NCI-H2081 (cell line): ENCODE measurements at regions not wholly inside any gene's neighbourhood (a gene's known extent, or its start where the extent isn't known, plus 50 kb on each side); places are given as distances from the start of the nearest gene placed in this dataset.
"Not testable (repeated sequence)": the region's sequence is repeated elsewhere in the genome, so short reads cannot be mapped to it uniquely, and the experiment has no call there.

Source experiments
- DNase-seq, 2 experiments: peaks; one replicate each; lab custom pipeline; 2025; lab: John Stamatoyannopoulos, UW

DNA sequence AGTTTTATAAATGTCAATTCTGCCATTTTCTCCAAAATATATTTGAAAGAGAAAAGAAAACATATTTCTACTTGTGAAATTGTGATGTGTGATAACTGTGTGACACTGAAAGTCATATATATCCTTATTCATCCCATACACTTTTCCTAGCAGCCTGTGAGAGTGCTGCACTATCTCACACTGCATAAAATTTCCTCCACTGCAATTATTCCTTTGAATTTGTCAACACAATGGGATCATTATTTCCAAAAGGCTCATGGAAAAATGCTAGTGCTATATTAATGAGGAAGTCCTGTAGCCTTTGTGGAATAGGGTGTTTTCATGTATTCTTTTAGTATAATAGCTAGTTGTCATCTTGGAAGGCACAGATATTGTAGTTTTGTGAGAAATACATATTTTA is 504.1 kb downstream of the RPL10L start:
- DNase-seq, result no peak

- no peak for DNase-seq
Measured at GRCh38 chr14:46147024-46147423, 504.6 kb downstream of the RPL10L start.

- no peak for DNase-seq
Measured at GRCh38 chr14:46140445-46140844, 511.1 kb downstream of the RPL10L start.

DNA sequence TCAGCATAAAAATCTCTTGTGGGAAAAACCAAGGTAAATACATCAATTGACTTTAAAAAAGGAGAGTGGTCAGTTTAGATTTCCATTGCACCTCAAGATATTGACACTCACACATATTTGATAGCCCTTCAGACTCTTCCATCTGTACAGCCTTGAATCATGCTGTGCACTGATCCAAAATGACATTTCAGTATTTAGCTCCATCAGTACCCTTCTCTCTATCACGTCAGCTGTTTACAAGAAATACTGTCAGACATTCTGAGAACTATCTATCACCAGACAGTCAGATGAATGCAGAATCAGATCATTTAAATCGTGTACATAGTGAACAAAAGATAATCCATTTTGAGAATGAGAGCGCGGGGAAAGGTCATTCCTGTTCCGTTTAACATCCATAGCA is 511.9 kb downstream of the RPL10L start:
- no peak for DNase-seq

- no peak for DNase-seq
Measured at GRCh38 chr14:46137786-46138185, 513.8 kb downstream of the RPL10L start.

GRCh38 chr14:46136456-46136855 is 515.1 kb downstream of the RPL10L start:
- DNase-seq, result no peak

DNA sequence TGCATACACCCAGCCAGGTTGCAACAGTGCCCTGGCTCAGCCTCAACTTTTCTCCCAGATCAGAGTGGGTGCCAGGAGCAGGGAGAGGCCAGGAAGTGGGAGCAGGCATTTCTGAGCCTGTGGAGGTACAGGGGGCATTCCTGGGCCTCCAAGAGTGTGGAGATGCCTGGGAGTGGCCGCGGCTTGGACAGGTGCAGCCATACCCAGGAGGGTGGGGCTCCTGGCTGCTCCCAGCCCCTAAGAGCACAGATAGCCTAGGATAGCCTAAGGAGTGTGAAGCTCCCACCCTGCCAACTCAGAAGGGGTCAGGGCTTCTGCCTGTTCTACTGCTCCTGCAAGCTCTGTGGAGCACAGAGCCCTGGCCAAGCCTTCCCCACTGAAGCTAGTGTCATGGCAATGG is 543.4 kb downstream of the RPL10L start:
- DNase-seq, result no peak

DNA sequence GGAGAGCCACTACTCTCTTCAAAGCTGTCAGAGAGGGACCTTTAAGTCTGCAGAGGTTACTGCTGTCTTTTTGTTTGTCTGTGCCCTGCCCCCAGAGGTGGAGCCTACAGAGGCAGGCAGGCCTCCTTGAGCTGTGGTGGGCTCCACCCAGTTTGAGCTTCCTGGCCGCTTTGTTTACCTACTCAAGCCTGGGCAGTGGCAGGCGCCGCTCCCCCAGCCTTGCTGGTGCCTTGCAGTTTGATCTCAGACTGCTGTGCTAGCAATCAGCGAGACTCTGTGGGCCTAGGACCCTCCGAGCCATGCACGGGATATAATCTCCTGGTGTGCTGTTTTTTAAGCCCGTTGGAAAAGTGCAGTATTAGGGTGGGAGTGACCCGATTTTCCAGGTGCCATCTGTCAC is 550.7 kb downstream of the RPL10L start:
- not testable (repeated sequence) for DNase-seq

- DNase-seq, result no peak
Measured at GRCh38 chr14:46091819-46092218, 559.8 kb downstream of the RPL10L start.

- no peak for DNase-seq
Measured at GRCh38 chr14:46087604-46088003, 564.0 kb downstream of the RPL10L start.

GRCh38 chr14:46074061-46074460 is 577.5 kb downstream of the RPL10L start:
- DNase-seq, result no peak

DNA sequence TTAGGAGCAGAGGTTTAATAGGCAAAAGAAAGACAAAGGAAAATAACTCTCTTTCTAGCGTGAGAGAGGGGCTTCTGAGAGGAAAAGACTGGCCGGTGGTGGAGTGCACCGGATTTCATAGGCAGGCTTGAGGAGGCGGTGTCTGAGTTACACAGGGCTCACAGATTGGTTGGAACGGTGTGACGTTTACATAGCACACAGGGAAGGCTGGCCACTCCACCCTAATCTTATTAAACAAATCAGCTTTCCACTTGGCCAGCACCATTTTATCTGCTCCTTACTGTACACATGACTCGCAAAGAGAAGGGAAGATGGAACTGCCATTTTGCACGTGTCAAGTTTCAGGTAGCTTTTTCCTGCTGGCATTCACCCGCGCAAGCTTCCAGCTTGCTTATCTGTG is 587.7 kb downstream of the RPL10L start:
- peak in 1 of 2 experiments; percentile 0 for DNase-seq

- no peak for DNase-seq
Measured at GRCh38 chr14:46058964-46059563, 592.5 kb downstream of the RPL10L start.

DNA sequence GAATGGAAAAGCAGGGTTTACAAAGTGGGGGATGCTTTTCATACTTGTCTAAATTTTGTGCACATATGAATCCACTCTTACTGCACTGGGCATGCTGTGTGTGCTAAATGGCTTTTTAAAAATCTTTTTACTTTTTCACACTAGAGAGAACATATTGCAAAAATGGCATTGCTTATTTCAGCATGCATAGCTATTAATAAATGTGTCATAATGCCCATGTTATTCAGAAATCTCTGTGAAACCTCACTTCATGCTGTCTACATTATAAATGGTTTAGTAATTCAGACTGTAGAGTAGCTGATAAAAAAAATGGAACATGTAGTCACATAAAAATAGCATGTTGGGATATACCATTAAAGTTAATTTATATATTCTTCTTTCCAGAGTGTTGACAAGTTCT is 593.8 kb downstream of the RPL10L start:
- no peak for DNase-seq

DNA sequence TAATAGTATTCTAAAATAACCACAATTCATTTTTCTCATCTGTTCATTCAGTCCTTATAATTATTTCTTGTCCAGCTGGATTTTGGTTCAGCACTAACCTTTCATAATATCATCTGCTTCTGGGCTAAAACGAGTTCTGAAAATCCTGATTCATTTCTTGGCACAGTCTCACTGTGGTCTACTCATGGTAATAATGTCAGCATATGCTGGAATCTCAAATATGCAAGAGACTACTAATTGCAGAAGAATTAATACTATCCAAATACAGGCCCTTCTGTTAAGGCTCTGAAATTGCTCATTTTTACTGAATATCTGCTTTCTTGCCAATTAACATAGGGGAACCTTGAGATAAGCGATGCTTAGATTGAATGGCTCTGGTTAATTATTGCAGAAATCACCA is 597.1 kb downstream of the RPL10L start:
- no peak for DNase-seq

DNA sequence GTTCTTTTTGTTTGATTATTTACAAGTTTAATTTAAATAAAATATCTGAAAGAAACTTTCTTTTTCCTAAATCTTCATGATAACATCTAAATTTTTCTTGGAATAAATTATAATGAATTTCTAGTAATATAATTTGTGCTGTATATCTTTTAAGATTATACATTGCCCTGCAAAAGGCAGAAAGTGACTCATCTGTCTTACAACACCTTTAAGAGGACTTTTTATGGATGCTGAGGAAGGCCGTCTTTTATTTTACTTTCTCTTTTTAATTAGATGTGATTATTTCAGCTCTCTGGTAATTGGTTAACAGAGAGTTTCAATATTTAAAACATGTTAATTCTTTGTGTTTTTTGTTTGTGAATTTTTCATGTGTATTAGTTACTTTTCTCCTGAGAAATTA is 598.4 kb downstream of the RPL10L start:
- no peak for DNase-seq

GRCh38 chr14:46051796-46052195 is 599.8 kb downstream of the RPL10L start:
- DNase-seq, result no peak

GRCh38 chr14:46048127-46048526 is 603.5 kb downstream of the RPL10L start:
- peak; percentile 0 to 28 for DNase-seq

GRCh38 chr14:46036099-46036498 is 615.5 kb downstream of the RPL10L start:
- no peak for DNase-seq

DNA sequence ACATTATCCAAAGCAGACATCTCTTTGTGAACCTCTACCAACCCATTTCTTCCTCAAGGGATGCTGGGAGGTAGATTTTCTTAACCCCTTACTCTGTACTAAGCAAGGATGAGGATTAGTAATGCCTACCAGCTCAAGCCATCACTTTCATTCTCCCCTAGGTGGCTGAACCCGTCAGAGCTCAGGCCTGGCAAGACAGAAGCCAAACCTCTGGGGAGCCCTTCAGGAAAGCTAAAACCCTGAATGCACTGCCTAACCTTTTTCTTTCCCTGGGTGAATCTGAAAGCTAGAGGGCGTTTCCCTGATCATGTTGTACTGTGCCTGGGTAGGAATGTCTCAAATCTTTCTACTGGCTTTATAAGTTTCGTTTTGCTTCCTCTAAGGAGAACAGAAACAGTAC is 617.3 kb downstream of the RPL10L start:
- no peak for DNase-seq

DNA sequence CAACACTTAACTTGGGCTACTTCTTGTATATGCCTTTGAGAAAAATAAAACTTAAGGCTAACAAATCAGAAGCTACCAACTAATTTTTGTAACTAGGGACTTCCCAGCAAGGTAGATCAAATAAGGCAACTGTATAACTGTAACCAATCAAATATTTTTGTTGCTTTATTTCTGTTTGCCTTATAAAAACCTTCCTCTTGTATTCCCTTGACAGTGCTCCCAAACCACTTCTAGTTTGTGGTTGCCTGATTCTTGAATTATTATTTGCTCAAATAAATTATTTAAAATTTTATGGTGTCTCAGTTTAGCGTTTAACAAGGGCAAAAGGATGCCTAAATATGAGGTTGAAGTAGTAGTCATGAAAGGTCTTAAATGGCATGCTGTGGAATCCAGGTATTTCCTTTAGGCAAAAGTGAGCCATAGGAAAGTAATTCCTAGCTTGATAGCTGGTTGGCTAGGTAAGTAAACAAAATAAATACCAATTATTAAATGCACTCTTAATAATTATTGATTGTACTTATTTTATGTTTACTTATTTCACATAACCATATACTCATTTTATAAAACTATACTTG is 632.6 kb downstream of the RPL10L start:
- no peak for DNase-seq

- DNase-seq, result no peak
Measured at GRCh38 chr14:46008348-46008747, 643.2 kb downstream of the RPL10L start.

DNA sequence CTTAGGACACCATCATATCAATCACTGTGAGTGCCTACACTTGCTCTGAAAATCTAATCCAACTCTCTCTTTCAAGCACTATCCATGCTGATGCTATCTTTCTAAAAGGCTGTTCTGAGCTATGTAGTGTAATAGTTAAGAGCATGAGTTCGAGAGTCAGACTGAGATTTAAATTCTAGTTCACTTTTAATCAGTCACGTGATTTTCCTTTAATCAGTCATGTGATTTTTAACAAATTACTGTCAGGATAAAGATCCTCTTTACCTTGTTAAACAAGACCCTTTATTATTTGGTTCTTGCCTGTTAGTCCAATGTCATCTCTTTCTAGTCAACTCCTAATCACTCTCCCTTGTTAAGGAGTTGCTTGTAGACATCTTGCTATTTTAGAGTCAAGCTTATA is 653.0 kb downstream of the RPL10L start:
- no peak for DNase-seq

DNA sequence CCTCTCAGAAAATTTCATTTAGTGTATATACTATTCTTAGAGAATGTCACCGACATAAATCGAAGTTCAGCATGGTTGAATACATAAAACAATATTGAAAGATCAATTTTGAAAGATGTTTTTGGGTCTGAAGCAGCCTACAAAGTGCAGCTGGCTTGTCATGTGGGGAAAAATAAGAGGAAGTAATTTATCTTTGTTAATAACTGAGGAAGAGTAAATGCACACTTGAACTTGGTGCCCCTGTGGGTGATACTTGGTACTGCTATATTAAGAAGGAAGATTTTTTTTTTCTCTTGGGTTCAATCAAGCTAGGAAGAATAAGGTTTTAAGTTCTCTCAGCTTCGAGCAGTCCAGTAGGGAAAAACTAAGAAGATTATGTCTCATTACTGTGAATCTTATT is 661.3 kb downstream of the RPL10L start:
- DNase-seq, result no peak
